Activated CD4-positive, alpha-beta memory T cell treated with anti-CD3 and anti-CD28 coated beads, Interleukin-2, amount 10 ng/mL, durations not matched to agents 7 days and 5 days (primary cell): ENCODE measurements at regions not wholly inside any gene's neighbourhood (a gene's known extent, or its start where the extent isn't known, plus 50 kb on each side); places are given as distances from the start of the nearest gene placed in this dataset.
A peak's percentile ranks its signal among the peaks of the same experiment; 100 is the strongest.
"Not testable (repeated sequence)": the region's sequence is repeated elsewhere in the genome, so short reads cannot be mapped to it uniquely, and the experiment has no call there.

ENCODE experiments used
- CTCF ChIA-PET: fragments of 350-600 bp; sonication (Branson Sonifier 250); formaldehyde crosslinking; loops from one replicate; lab custom pipeline; 2021; ENCODE audit warnings: antibody characterized with exemption, inconsistent platforms; lab: Charles Lee
- POLR2A ChIA-PET: fragments of 350-600 bp; sonication (Branson Sonifier 250); formaldehyde crosslinking; loops from one replicate; lab custom pipeline; 2021; ENCODE audit warnings: antibody characterized with exemption; lab: Charles Lee
- DNase-seq: peaks from one replicate; pipeline ENCODE4 v3.0.0-alpha.2; 2020
- H3K27ac Mint-ChIP-seq: one replicate; pipeline ENCODE4 v1.8.0; 2021; ENCODE audit warnings: mild to moderate bottlenecking, mixed read lengths
- H3K27me3 Mint-ChIP-seq: one replicate; pipeline ENCODE4 v1.8.0; 2021; ENCODE audit warnings: mixed read lengths
- H3K36me3 Mint-ChIP-seq: one replicate; pipeline ENCODE4 v1.8.0; 2021; ENCODE audit warnings: low read depth, mixed read lengths
- H3K4me1 Mint-ChIP-seq: one replicate; pipeline ENCODE4 v1.8.0; 2021; ENCODE audit warnings: mixed read lengths
- H3K4me3 Mint-ChIP-seq: one replicate; pipeline ENCODE4 v1.8.0; 2021; ENCODE audit warnings: mild to moderate bottlenecking, mixed read lengths
- H3K9me3 Mint-ChIP-seq: one replicate; pipeline ENCODE4 v1.8.0; 2021; ENCODE audit warnings: mixed read lengths

GRCh38 chr12:25352083-25352918 lies 101.6 kb upstream of the KRAS start:
- DNase-seq: no peak
- ChIA-PET CTCF (interaction anchor here (0.5 to 0.6 kb wide), 2 partner anchors 27 to 195 kb away, joined by 3 read pairs; no protein-coding TSS in a partner anchor), POLR2A (interaction anchor here (0.6 kb wide), 1 partner anchor 559 kb away, joined by 3 read pairs; no protein-coding TSS in a partner anchor)
- H3K27me3 Mint-ChIP-seq: peaks cover 24% of the 10 kb centered on the region
- no peak overlapping the region for H3K4me3 Mint-ChIP-seq
- peaks cover 12% of the 10 kb centered on the region for H3K4me1 Mint-ChIP-seq
- no peak overlapping the region for H3K27ac Mint-ChIP-seq
- peaks cover 3% of the 10 kb centered on the region for H3K36me3 Mint-ChIP-seq
- peaks cover 3% of the 10 kb centered on the region for H3K9me3 Mint-ChIP-seq

DNA sequence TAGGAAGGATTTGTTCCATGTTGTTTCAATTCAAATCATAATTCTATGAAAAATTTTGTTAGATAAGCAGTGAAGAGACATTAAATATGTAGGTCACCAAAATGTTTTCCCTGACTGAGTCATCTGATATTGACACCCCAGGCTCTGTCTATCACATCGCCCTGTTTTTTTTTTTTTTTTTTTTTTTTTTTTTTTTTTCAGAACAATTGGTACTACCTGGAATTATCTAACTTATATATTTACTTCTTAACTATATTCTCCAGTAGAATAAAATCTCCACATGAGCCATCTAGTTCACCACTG lies 97.8 kb upstream of the KRAS start:
- peaks cover 21% of the 10 kb centered on the region for H3K27me3 Mint-ChIP-seq
- H3K4me1 Mint-ChIP-seq: peaks cover 12% of the 10 kb centered on the region
- DNase-seq: no peak
- peaks cover 3% of the 10 kb centered on the region for H3K36me3 Mint-ChIP-seq
- H3K9me3 Mint-ChIP-seq: peaks cover 3% of the 10 kb centered on the region
- no peak overlapping the region for H3K27ac Mint-ChIP-seq
- no peak overlapping the region for H3K4me3 Mint-ChIP-seq
- CTCF ChIA-PET: interaction anchor here (0.6 kb wide), 1 partner anchor 15 kb away, joined by 3 read pairs; no protein-coding TSS in a partner anchor
- POLR2A ChIA-PET: no interaction called here

DNA sequence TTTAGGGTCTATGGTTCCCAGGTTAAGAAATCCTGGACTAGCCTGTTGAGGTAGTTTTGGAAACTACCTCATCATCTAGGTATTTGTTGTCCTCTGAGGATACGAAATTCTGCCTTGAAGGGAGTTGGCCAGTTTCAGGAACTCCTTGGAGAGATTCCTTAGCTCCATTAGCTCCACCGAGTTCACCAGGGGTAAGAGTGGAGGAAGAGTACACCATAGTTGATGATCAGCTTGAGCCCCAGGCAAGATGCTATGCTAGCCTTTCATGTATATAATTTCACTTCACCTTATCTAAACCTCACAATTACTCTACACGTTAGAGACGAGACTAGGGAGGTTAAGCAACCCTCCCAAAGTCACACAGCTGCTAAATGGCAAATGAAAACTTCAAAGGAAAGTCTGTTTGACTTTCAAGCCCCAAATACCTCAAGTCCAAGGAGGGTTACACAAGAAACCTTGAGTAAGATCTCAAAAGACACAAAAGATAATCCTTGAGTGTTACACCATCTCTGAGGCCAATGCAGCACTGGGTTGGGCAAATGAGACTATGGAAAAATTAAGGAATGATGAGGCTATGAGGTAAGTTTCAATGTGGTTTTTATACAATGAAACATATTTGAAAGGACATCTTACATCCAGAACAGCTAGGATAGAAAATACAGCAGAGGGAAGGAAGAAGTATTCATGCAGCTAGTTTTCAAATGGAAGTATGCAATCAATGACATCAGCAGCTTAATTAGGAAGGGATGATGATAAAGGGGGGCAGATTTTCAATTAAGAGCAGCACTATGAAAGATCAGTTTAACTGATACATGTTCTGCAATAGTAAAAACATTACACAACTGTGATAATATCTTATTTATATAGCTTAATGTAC lies 97.2 kb upstream of the KRAS start:
- ChIA-PET POLR2A (no interaction called here), CTCF (interaction anchor here (0.6 kb wide), 1 partner anchor 14 kb away, joined by 3 read pairs; no protein-coding TSS in a partner anchor)
- peaks cover 3% of the 10 kb centered on the region for H3K36me3 Mint-ChIP-seq
- H3K27me3 Mint-ChIP-seq: peaks cover 18% of the 10 kb centered on the region
- H3K4me1 Mint-ChIP-seq: peaks cover 12% of the 10 kb centered on the region
- peaks cover 1% of the 10 kb centered on the region for H3K9me3 Mint-ChIP-seq
- no peak overlapping the region for H3K4me3 Mint-ChIP-seq
- DNase-seq: no peak
- H3K27ac Mint-ChIP-seq: no peak overlapping the region

- H3K36me3 Mint-ChIP-seq, H3K4me3 Mint-ChIP-seq, H3K9me3 Mint-ChIP-seq, H3K4me1 Mint-ChIP-seq, DNase-seq, POLR2A ChIA-PET, H3K27ac Mint-ChIP-seq, CTCF ChIA-PET: not testable (repeated sequence)
- H3K27me3 Mint-ChIP-seq: peaks cover 11% of the 10 kb centered on the region
Measured at GRCh38 chr12:25341877-25342276, 91.1 kb upstream of the KRAS start.

DNA sequence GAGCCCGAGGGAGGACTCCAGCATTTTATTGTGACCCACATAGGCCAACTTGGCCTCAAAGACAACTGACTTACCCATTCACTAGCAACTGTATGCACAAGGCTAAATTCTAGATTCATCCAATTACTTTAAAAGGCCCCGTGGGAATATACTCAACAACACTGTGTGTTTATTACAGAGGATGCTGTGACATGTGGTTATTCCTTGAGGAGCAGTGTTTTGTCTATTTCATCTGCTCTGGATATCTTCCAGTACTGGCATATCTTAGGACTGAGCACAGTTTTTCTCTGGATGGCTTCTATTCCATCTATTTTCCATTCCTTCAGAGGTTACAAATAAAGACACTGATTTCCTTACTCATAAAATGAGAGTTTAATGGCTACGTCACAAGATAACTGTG lies 87.2 kb upstream of the KRAS start:
- ChIA-PET POLR2A (no interaction called here), CTCF (no interaction called here)

GRCh38 chr12:25332143-25332542 lies 81.4 kb upstream of the KRAS start:
- no peak for DNase-seq
- CTCF ChIA-PET: interaction anchor here (2.7 kb wide), 1 partner anchor 55 kb away, joined by 11 read pairs; no protein-coding TSS in a partner anchor
- POLR2A ChIA-PET: interaction anchor here (0.9 kb wide), 1 partner anchor 56 kb away, joined by 4 read pairs; no protein-coding TSS in a partner anchor
- H3K4me1 Mint-ChIP-seq: peaks cover 16% of the 10 kb centered on the region
- no peaks in the 10 kb centered on the region for H3K36me3 Mint-ChIP-seq
- H3K4me3 Mint-ChIP-seq: no peak overlapping the region
- no peaks in the 10 kb centered on the region for H3K9me3 Mint-ChIP-seq
- H3K27me3 Mint-ChIP-seq: peaks cover 20% of the 10 kb centered on the region
- no peak overlapping the region for H3K27ac Mint-ChIP-seq

More for the DNA sequence above, 87.2 kb upstream of the KRAS start:
- Mint-ChIP-seq H3K27me3 (peaks cover 16% of the 10 kb centered on the region), H3K27ac (no peak overlapping the region), H3K9me3 (peaks cover 5% of the 10 kb centered on the region), H3K36me3 (no peaks in the 10 kb centered on the region), H3K4me3 (no peak overlapping the region), H3K4me1 (peaks cover 8% of the 10 kb centered on the region)
- DNase-seq: no peak

GRCh38 chr12:25328072-25328712 lies 77.5 kb upstream of the KRAS start:
- Mint-ChIP-seq H3K4me1 (peaks cover 19% of the 10 kb centered on the region), H3K36me3 (no peaks in the 10 kb centered on the region), H3K9me3 (no peaks in the 10 kb centered on the region), H3K27me3 (peaks cover 14% of the 10 kb centered on the region), H3K27ac (no peak overlapping the region), H3K4me3 (no peak overlapping the region)
- no peak for DNase-seq
- ChIA-PET POLR2A (no interaction called here), CTCF (no interaction called here)

DNA sequence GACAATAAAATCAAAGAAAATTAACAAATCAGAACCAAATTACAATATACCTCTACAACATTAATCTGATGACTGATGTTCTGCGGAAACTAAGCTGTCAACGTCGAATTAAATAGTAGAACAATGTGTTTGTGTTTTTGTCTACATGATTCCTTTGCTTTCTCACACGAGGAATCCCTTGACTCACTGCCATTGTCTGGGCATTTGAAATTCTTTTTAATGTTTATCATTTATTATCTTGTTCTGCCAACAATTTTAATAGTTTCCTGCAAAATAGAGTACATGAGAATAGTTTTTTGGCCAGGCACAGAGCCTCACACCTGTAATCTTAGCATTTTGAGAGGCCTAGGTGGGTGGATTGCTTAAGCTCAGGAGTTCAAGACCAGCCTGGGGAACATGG lies 76.6 kb upstream of the KRAS start:
- no peak for DNase-seq
- H3K27ac Mint-ChIP-seq: no peak overlapping the region
- POLR2A ChIA-PET: no interaction called here
- no peaks in the 10 kb centered on the region for H3K9me3 Mint-ChIP-seq
- H3K36me3 Mint-ChIP-seq: no peaks in the 10 kb centered on the region
- H3K4me3 Mint-ChIP-seq: no peak overlapping the region
- H3K27me3 Mint-ChIP-seq: peaks cover 11% of the 10 kb centered on the region
- peaks cover 24% of the 10 kb centered on the region for H3K4me1 Mint-ChIP-seq
- CTCF ChIA-PET: no interaction called here

GRCh38 chr12:25326326-25326725 lies 75.6 kb upstream of the KRAS start:
- peaks cover 32% of the 10 kb centered on the region for H3K4me1 Mint-ChIP-seq
- H3K27me3 Mint-ChIP-seq: peaks cover 8% of the 10 kb centered on the region
- H3K36me3 Mint-ChIP-seq: peaks cover under 1% of the 10 kb centered on the region
- no peaks in the 10 kb centered on the region for H3K9me3 Mint-ChIP-seq
- DNase-seq: no peak
- no peak overlapping the region for H3K27ac Mint-ChIP-seq
- ChIA-PET CTCF (no interaction called here), POLR2A (no interaction called here)
- H3K4me3 Mint-ChIP-seq: no peak overlapping the region

DNA sequence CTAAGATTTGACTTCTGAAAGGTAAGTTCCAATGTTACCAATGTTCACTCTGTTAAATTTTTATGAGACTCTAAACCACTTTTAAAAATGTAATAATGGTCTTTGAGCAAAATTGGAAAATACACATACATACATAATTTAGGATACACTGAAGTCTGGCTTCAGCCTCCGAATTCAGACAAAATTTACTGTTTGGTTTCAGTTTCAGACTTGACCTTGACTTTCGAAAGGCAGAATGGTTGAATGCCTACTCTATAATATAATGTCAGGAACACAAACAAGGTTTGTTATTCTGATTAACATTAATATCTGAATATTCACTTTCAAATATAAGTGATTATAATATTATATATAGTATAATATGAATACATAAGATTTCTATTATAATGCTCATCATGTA lies 74.1 kb upstream of the KRAS start:
- peaks cover 44% of the 10 kb centered on the region for H3K4me1 Mint-ChIP-seq
- CTCF ChIA-PET: no interaction called here
- POLR2A ChIA-PET: interaction anchor here (1.5 kb wide), 1 partner anchor 12 kb away, joined by 3 read pairs; no protein-coding TSS in a partner anchor
- peaks cover 2% of the 10 kb centered on the region for H3K36me3 Mint-ChIP-seq
- H3K9me3 Mint-ChIP-seq: no peaks in the 10 kb centered on the region
- no peak overlapping the region for H3K4me3 Mint-ChIP-seq
- H3K27ac Mint-ChIP-seq: no peak overlapping the region
- peaks cover 4% of the 10 kb centered on the region for H3K27me3 Mint-ChIP-seq
- no peak for DNase-seq

- Mint-ChIP-seq H3K27me3 (peaks cover 4% of the 10 kb centered on the region), H3K36me3 (peaks cover 2% of the 10 kb centered on the region), H3K27ac (no peak overlapping the region), H3K4me3 (no peak overlapping the region), H3K4me1 (peaks cover 44% of the 10 kb centered on the region), H3K9me3 (no peaks in the 10 kb centered on the region)
- DNase-seq: no peak
- CTCF ChIA-PET: interaction anchor here (1.2 kb wide), 1 partner anchor 64 kb away, joined by 3 read pairs; no protein-coding TSS in a partner anchor
- POLR2A ChIA-PET: no interaction called here
Measured at GRCh38 chr12:25323581-25323982, 72.9 kb upstream of the KRAS start.

GRCh38 chr12:25322918-25323531 lies 72.3 kb upstream of the KRAS start:
- H3K4me3 Mint-ChIP-seq: peak overlapping the region; percentile 62
- POLR2A ChIA-PET: no interaction called here
- peaks cover 44% of the 10 kb centered on the region for H3K4me1 Mint-ChIP-seq
- CTCF ChIA-PET: interaction anchor here (1.2 kb wide), 1 partner anchor 64 kb away, joined by 3 read pairs; no protein-coding TSS in a partner anchor
- H3K36me3 Mint-ChIP-seq: peaks cover 2% of the 10 kb centered on the region
- DNase-seq: no peak
- peaks cover 4% of the 10 kb centered on the region for H3K27me3 Mint-ChIP-seq
- H3K9me3 Mint-ChIP-seq: no peaks in the 10 kb centered on the region
- H3K27ac Mint-ChIP-seq: peak overlapping the region; percentile 65
